ENCODE measurements at regions not wholly inside any gene's neighbourhood (a gene's known extent, or its start where the extent isn't known, plus 50 kb on each side); places are given as distances from the start of the nearest gene placed in this dataset.

- TF ChIP-seq MAX (IDR thresholded peaks at IDR 0.05; ENCODE audit: low read depth, low read length), result no peak
- TF ChIP-seq CTCF (IDR thresholded peaks at IDR 0.05; ENCODE audit: low read depth, low read length), result peak; percentile 59
- TF ChIP-seq POLR2A (IDR thresholded peaks at IDR 0.05; ENCODE audit: extremely low read depth, insufficient read length), result no peak
- no peak for TF ChIP-seq MYC (IDR thresholded peaks at IDR 0.05; ENCODE audit: low read depth, low read length)
Measured at GRCh38 chr6:131519670-131520436, 53.2 kb upstream of the ARG1 start.

All from NB4 (cell line).